ENCODE measurements at regions not wholly inside any gene's neighbourhood (a gene's known extent, or its start where the extent isn't known, plus 50 kb on each side); places are given as distances from the start of the nearest gene placed in this dataset.

- no peak overlapping the region for H3K4me3 ChIP-seq (ENCODE audit: low read length)
- no peak for TF ChIP-seq CTCF (conservative IDR thresholded peaks at IDR 0.05; ENCODE audit: low read length)
- no peak for DNase-seq (ENCODE audit: low read depth)
These were observed 463.5 kb downstream of the TAFA4 start for GRCh38 chr3:68468695-68469375.

GRCh38 chr3:68467465-68467864, 464.9 kb downstream of the TAFA4 start:
- no peak overlapping the region for H3K4me3 ChIP-seq (ENCODE audit: low read length)
- no peak for DNase-seq (ENCODE audit: low read depth)
- TF ChIP-seq CTCF (conservative IDR thresholded peaks at IDR 0.05; ENCODE audit: low read length): no peak

GRCh38 chr3:68458581-68458980, 473.8 kb downstream of the TAFA4 start:
- TF ChIP-seq CTCF (conservative IDR thresholded peaks at IDR 0.05; ENCODE audit: low read length): no peak
- DNase-seq (ENCODE audit: low read depth): no peak
- H3K4me3 ChIP-seq (ENCODE audit: low read length): no peak overlapping the region

- H3K4me3 ChIP-seq (ENCODE audit: low read length): no peak overlapping the region
- DNase-seq (ENCODE audit: low read depth): no peak
- TF ChIP-seq CTCF (conservative IDR thresholded peaks at IDR 0.05; ENCODE audit: low read length): no peak
These were observed 483.6 kb downstream of the TAFA4 start for GRCh38 chr3:68448510-68449383.

- H3K4me3 ChIP-seq (ENCODE audit: low read length): no peak overlapping the region
- DNase-seq (ENCODE audit: low read depth): no peak
These were observed 484.5 kb downstream of the TAFA4 start for GRCh38 chr3:68447885-68448284.

GRCh38 chr3:68441054-68441453, 491.3 kb downstream of the TAFA4 start:
- H3K4me3 ChIP-seq (ENCODE audit: low read length): no peak overlapping the region
- DNase-seq (ENCODE audit: low read depth): no peak
- TF ChIP-seq CTCF (conservative IDR thresholded peaks at IDR 0.05; ENCODE audit: low read length): no peak

More at GRCh38 chr3:68447885-68448284, 484.5 kb downstream of the TAFA4 start:
- no peak for TF ChIP-seq CTCF (conservative IDR thresholded peaks at IDR 0.05; ENCODE audit: low read length)
